Astrocyte of the spinal cord (primary cell): ENCODE measurements at regions not wholly inside any gene's neighbourhood (a gene's known extent, or its start where the extent isn't known, plus 50 kb on each side); places are given as distances from the start of the nearest gene placed in this dataset.

Experiments
- DNase-seq: peaks from one replicate; pipeline ENCODE4 v3.0.0; 2011; ENCODE audit warnings: low read depth, low spot score
- H3K4me3 ChIP-seq: 2 replicates; pipeline ENCODE4 v1.5.1; 2011; ENCODE audit warnings: low read depth, mild to moderate bottlenecking, low read length, moderate library complexity
- CTCF ChIP-seq: IDR thresholded peaks from 2 replicates; pipeline ENCODE4 v1.5.1; 2012; ENCODE audit warnings: low read depth, mild to moderate bottlenecking, low read length, inconsistent platforms
- in situ Hi-C: cut with HindIII; loops from 2 replicates; pipeline ENCODE4 v1.10.0; 2017; ENCODE audit warnings: low sequenced_read_pairs

- DNase-seq = peak; percentile 1
- in situ Hi-C loops = no loop called here
- no peak overlapping the region for H3K4me3 ChIP-seq
- peak; percentile 58 for TF ChIP-seq CTCF
These were observed 116.3 kb upstream of the NALF2 start for GRCh38 chrX:69387567-69388487.

- no peak overlapping the region for H3K4me3 ChIP-seq
- TF ChIP-seq CTCF = no peak
- in situ Hi-C loops = no loop called here
- DNase-seq = no peak
These were observed 117.4 kb upstream of the NALF2 start for GRCh38 chrX:69386681-69387080.

- H3K4me3 ChIP-seq = no peak overlapping the region
- in situ Hi-C loops = no loop called here
- no peak for TF ChIP-seq CTCF
- DNase-seq = no peak
These were observed 124.7 kb upstream of the NALF2 start for GRCh38 chrX:69379412-69379811.

GRCh38 chrX:69374569-69374968, 129.6 kb upstream of the NALF2 start:
- H3K4me3 ChIP-seq = no peak overlapping the region
- DNase-seq = no peak
- no peak for TF ChIP-seq CTCF
- in situ Hi-C loops = no loop called here

GRCh38 chrX:69372435-69372834, 131.7 kb upstream of the NALF2 start:
- DNase-seq = no peak
- TF ChIP-seq CTCF = no peak
- in situ Hi-C loops = no loop called here
- no peak overlapping the region for H3K4me3 ChIP-seq

- no peak for TF ChIP-seq CTCF
- no peak overlapping the region for H3K4me3 ChIP-seq
- no peak for DNase-seq
- in situ Hi-C loops = no loop called here
These were observed 133.0 kb upstream of the NALF2 start for GRCh38 chrX:69371159-69371558.
